ENCODE measurements at regions not wholly inside any gene's neighbourhood (a gene's known extent, or its start where the extent isn't known, plus 50 kb on each side); places are given as distances from the start of the nearest gene placed in this dataset.

DNA sequence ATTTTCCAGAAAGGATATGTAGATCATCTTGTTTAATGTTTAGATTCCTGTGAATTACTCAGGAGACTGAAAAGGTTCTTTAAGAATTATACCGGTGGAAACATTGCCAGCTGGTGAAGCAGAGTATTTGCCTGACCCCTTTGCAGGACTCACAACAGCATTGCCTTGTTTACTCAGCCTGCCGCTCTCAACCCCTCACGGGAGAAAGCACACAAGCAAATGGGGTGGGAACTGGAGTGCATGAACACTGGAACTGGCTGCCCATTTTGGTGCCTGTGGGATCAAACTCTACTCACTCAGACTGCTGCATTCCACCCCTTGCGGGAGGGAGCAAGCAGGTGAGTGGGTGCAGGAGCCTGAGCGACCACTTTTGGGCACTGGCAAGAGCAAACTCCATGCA is 804.7 kb upstream of the SLITRK1 start:
- Histone ChIP-seq H3K9me3 (replicated peaks; ENCODE audit: control insufficient read depth, insufficient read depth, low read length) (no peaks in the 10 kb centered on the region), H3K4me2 (ENCODE audit: control insufficient read depth, insufficient read depth) (no peak overlapping the region), H4K20me1 (ENCODE audit: control insufficient read depth, insufficient read depth) (no peaks in the 10 kb centered on the region), H3K9ac (ENCODE audit: control insufficient read depth, insufficient read depth, low read length) (no peak overlapping the region), H3K4me1 (ENCODE audit: control insufficient read depth, insufficient read depth, low read length) (no peaks in the 10 kb centered on the region), H3K4me3 (no peak overlapping the region), H3K27me3 (replicated peaks in 1 of 2; ENCODE audit: control insufficient read depth in 2 of 2, insufficient read depth in 2 of 2, low read length in 1 of 2) (no peaks in the 10 kb centered on the region), H3K79me2 (ENCODE audit: control insufficient read depth, insufficient read depth, low read length) (no peaks in the 10 kb centered on the region), H3K27ac (ENCODE audit: control insufficient read depth, insufficient read depth) (no peak overlapping the region), H3K36me3 (ENCODE audit: control insufficient read depth in 2 of 2, insufficient read depth in 2 of 2, low read length in 1 of 2) (no peaks in the 10 kb centered on the region), H2AFZ (ENCODE audit: control insufficient read depth, low read depth, low read length) (no peak overlapping the region)
- intact Hi-C loops (cut with micrococcal nuclease; ENCODE audit: unreplicated experiment) (no loop called here), in situ Hi-C loops (cut with MboI) (no loop called here)
- DNase-seq (ENCODE audit: low read depth, low spot score) (no peak), FAIRE-seq (no peak), ATAC-seq (no peak)
- 32% methylated on average over 5 of the region's 5 CpGs for WGBS (ENCODE audit: insufficient coverage, insufficient replicate concordance, low lambda C conversion rate, missing lambda C conversion rate)
- POLR2A ChIA-PET, result no interaction called here
- SMC1A ChIA-PET (ENCODE audit: uncharacterized antibody, unreplicated experiment), result no interaction called here
- RAD21 ChIA-PET (ENCODE audit: unreplicated experiment), result no interaction called here
- CTCF ChIA-PET, result no interaction called here
- BruUV-seq (replicated peaks), result no TSS peak
- TF ChIP-seq ZNF217 (IDR thresholded peaks at IDR 0.05) (no peak), MYB (IDR thresholded peaks at IDR 0.05; ENCODE audit: borderline replicate concordance, low read depth, low read length) (no peak), EP300 (IDR thresholded peaks at IDR 0.05; ENCODE audit: borderline replicate concordance in 1 of 2, control insufficient read depth in 1 of 2, low read depth in 2 of 2, low read length in 2 of 2) (no peak)
- TF ChIP-seq, protein P1, sequence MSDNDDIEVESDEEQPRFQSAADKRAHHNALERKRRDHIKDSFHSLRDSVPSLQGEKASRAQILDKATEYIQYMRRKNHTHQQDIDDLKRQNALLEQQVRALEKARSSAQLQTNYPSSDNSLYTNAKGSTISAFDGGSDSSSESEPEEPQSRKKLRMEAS (IDR thresholded peaks at IDR 0.05; ENCODE audit: low read depth, low read length), result no peak

DNA sequence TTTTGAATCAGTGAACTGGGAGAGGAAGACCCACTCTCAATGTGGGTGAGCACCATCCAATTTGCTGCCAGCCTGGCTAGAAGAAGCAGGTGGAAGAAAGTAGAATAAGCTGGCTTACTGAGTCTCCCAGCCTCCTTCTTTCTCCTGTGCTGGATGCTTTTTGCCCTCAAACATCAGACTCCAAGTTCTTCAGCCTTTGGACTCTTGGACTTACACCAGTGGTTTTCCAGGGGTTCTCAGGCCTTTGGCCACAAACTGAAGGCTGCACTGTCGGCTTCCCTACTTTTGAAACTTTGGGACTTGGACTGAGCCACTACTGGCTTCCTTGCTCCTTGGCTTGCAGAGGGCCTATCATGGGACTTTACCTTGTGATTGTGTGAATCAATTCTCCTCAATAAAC is 804.2 kb upstream of the SLITRK1 start:
- in situ Hi-C loops (cut with MboI), result no loop called here
- no peak for FAIRE-seq
- no peak for DNase-seq (ENCODE audit: low read depth, low spot score)
- H3K9me3 ChIP-seq (replicated peaks; ENCODE audit: control insufficient read depth, insufficient read depth, low read length), result no peaks in the 10 kb centered on the region
- H3K4me2 ChIP-seq (ENCODE audit: control insufficient read depth, insufficient read depth), result no peak overlapping the region
- no peak for ATAC-seq
- H3K36me3 ChIP-seq (ENCODE audit: control insufficient read depth in 2 of 2, insufficient read depth in 2 of 2, low read length in 1 of 2), result no peaks in the 10 kb centered on the region
- H3K9ac ChIP-seq (ENCODE audit: control insufficient read depth, insufficient read depth, low read length), result no peak overlapping the region
- WGBS (ENCODE audit: insufficient coverage, insufficient replicate concordance, low lambda C conversion rate, missing lambda C conversion rate), result 0% methylated on average over 1 of the region's 1 CpG
- ChIA-PET SMC1A (ENCODE audit: uncharacterized antibody, unreplicated experiment) (no interaction called here), POLR2A (no interaction called here), CTCF (no interaction called here), RAD21 (ENCODE audit: unreplicated experiment) (no interaction called here)
- H3K27me3 ChIP-seq (replicated peaks in 1 of 2; ENCODE audit: control insufficient read depth in 2 of 2, insufficient read depth in 2 of 2, low read length in 1 of 2), result no peaks in the 10 kb centered on the region
- H3K27ac ChIP-seq (ENCODE audit: control insufficient read depth, insufficient read depth), result no peak overlapping the region
- H3K79me2 ChIP-seq (ENCODE audit: control insufficient read depth, insufficient read depth, low read length), result no peaks in the 10 kb centered on the region
- TF ChIP-seq MXI1 (IDR thresholded peaks at IDR 0.05; ENCODE audit: low read depth, low read length) (no peak), ATF7 (IDR thresholded peaks at IDR 0.05; ENCODE audit: low read depth) (no peak), SRF (IDR thresholded peaks at IDR 0.05; ENCODE audit: low read depth in 2 of 2, low read length in 2 of 2) (no peak), NRF1 (conservative IDR thresholded peaks at IDR 0.05; ENCODE audit: low read depth, low read length) (no peak), NR2C1 (IDR thresholded peaks at IDR 0.05) (no peak)
- TF ChIP-seq, protein P2, sequence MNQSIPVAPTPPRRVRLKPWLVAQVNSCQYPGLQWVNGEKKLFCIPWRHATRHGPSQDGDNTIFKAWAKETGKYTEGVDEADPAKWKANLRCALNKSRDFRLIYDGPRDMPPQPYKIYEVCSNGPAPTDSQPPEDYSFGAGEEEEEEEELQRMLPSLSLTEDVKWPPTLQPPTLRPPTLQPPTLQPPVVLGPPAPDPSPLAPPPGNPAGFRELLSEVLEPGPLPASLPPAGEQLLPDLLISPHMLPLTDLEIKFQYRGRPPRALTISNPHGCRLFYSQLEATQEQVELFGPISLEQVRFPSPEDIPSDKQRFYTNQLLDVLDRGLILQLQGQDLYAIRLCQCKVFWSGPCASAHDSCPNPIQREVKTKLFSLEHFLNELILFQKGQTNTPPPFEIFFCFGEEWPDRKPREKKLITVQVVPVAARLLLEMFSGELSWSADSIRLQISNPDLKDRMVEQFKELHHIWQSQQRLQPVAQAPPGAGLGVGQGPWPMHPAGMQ (IDR thresholded peaks at IDR 0.05; ENCODE audit: borderline replicate concordance), result no peak
- no peak overlapping the region for H3K4me3 ChIP-seq
- H4K20me1 ChIP-seq (ENCODE audit: control insufficient read depth, insufficient read depth), result no peaks in the 10 kb centered on the region
- no peak overlapping the region for H2AFZ ChIP-seq (ENCODE audit: control insufficient read depth, low read depth, low read length)
- intact Hi-C loops (cut with micrococcal nuclease; ENCODE audit: unreplicated experiment), result no loop called here
- H3K4me1 ChIP-seq (ENCODE audit: control insufficient read depth, insufficient read depth, low read length), result no peaks in the 10 kb centered on the region
- BruUV-seq (replicated peaks), result no TSS peak
